ENCODE measurements at regions not wholly inside any gene's neighbourhood (a gene's known extent, or its start where the extent isn't known, plus 50 kb on each side); places are given as distances from the start of the nearest gene placed in this dataset.

DNA sequence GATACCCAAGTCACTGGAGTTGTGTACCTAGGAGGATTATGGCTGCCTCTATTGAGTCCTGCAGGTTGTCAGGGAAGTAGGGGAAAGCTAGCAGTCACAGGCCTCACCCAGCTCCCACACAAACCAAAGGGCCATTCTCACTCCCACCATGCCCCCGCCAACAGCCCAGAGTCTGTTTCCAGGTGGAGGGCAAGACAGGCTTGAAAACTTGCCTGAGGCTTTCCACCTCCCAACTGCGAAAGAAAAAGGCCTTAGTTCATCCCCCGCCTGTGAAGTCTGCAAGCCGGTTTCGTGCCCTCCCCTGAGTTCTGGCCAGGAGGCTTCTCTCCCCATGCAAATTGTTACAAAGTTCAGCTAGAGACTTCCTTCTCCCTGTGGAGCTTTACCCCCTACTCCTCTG lies 270.3 kb downstream of the TXNL1 start:
- no peak for TF ChIP-seq EZH2phosphoT487 (conservative IDR thresholded peaks at IDR 0.05; ENCODE audit: low read length)
- TF ChIP-seq, protein P1, sequence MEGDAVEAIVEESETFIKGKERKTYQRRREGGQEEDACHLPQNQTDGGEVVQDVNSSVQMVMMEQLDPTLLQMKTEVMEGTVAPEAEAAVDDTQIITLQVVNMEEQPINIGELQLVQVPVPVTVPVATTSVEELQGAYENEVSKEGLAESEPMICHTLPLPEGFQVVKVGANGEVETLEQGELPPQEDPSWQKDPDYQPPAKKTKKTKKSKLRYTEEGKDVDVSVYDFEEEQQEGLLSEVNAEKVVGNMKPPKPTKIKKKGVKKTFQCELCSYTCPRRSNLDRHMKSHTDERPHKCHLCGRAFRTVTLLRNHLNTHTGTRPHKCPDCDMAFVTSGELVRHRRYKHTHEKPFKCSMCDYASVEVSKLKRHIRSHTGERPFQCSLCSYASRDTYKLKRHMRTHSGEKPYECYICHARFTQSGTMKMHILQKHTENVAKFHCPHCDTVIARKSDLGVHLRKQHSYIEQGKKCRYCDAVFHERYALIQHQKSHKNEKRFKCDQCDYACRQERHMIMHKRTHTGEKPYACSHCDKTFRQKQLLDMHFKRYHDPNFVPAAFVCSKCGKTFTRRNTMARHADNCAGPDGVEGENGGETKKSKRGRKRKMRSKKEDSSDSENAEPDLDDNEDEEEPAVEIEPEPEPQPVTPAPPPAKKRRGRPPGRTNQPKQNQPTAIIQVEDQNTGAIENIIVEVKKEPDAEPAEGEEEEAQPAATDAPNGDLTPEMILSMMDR (IDR thresholded peaks at IDR 0.05; ENCODE audit: insufficient read depth, low read length, poor library complexity, severe bottlenecking) = no peak

Data from SU-DHL-6 (cell line).